Erythroblast (primary cell): ENCODE measurements at regions not wholly inside any gene's neighbourhood (a gene's known extent, or its start where the extent isn't known, plus 50 kb on each side); places are given as distances from the start of the nearest gene placed in this dataset.

Source experiments
- GATA1 ChIP-seq: IDR thresholded peaks from 2 replicates; pipeline ENCODE4 v1.6.1; 2011; ENCODE audit warnings: low read depth, mild to moderate bottlenecking, control low read depth, low read length, moderate library complexity
- POLR2A ChIP-seq: IDR thresholded peaks from 2 replicates; pipeline ENCODE4 v1.6.1; 2011; ENCODE audit warnings: mild to moderate bottlenecking, low read length

DNA sequence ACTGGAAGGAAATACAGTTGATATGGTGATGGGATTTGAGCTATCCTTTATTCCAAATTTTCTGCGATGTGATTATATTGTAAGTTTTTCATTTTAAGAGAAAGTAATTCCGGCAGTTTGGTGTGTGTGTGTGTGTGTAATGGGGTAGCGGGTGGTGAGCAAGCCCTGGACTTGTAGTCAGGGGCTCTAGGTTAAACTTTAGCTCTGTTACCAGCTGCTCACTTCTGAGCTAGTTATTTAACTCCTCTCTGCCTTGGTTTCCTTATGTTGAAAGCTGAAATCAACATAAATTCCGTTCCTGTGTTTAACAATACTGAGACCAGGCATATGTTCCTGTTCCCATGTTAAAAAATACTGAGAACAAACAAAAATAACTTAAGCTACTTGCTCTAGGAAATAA is 174.1 kb upstream of the CASK start:
- TF ChIP-seq GATA1, result no peak
- no peak for TF ChIP-seq POLR2A
